Neural progenitor cell (in vitro differentiated cells): ENCODE measurements at regions not wholly inside any gene's neighbourhood (a gene's known extent, or its start where the extent isn't known, plus 50 kb on each side); places are given as distances from the start of the nearest gene placed in this dataset.

Experiments used
- EZH2 ChIP-seq: fragments of 200-600 bp; sonication (generic); IDR thresholded peaks from 2 replicates; pipeline ENCODE4 v1.6.1; 2017; ENCODE audit warnings: antibody characterized with exemption, mild to moderate bottlenecking, moderate library complexity
- TF ChIP-seq, protein P1 (sequence below): fragments of 200-600 bp; sonication (generic); IDR thresholded peaks from 2 replicates; pipeline ENCODE4 v1.5.1; 2017; ENCODE audit warnings: antibody characterized with exemption, mild to moderate bottlenecking

DNA sequence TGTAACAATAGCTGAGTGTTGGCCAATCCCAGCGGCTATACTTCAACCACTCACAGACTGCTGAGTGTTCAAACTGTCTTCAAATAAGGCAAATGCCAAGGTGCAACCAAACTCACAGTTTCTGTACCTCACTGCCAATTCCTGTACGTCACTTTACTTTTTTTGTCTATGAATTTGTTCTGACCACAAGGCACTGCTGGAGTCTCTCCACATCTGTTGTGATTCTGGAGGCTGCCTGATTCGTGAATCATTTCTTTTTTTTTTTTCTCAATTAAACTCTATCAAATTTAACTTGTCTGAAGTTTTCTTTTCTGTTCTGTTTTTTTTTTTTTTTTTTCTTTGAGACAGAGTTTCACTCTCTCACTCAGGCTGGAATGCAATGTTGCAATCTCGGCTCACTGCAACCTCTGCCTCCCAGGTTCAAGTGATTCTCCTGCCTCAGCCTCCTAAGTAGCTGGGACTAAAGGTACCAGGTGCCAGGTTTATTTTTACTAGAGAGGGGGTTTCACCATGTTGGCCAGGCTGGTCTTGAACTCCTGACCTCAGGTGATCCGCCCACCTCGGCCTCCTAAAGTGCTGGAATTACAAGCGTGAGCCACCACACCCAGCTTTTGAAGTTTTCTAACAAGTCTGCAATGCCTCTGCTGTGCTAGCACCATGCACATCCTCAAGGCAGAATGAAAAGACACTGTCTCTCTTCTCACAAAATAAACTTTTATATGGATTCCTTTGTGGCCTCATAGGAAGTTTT is 401.7 kb downstream of the IRS2 start:
- TF ChIP-seq, protein P1, sequence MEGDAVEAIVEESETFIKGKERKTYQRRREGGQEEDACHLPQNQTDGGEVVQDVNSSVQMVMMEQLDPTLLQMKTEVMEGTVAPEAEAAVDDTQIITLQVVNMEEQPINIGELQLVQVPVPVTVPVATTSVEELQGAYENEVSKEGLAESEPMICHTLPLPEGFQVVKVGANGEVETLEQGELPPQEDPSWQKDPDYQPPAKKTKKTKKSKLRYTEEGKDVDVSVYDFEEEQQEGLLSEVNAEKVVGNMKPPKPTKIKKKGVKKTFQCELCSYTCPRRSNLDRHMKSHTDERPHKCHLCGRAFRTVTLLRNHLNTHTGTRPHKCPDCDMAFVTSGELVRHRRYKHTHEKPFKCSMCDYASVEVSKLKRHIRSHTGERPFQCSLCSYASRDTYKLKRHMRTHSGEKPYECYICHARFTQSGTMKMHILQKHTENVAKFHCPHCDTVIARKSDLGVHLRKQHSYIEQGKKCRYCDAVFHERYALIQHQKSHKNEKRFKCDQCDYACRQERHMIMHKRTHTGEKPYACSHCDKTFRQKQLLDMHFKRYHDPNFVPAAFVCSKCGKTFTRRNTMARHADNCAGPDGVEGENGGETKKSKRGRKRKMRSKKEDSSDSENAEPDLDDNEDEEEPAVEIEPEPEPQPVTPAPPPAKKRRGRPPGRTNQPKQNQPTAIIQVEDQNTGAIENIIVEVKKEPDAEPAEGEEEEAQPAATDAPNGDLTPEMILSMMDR = no peak
- TF ChIP-seq EZH2 = no peak
